HCT116 (cell line): ENCODE measurements at regions not wholly inside any gene's neighbourhood (a gene's known extent, or its start where the extent isn't known, plus 50 kb on each side); places are given as distances from the start of the nearest gene placed in this dataset.

Experiments
- ATAC-seq: fragments of 200-7000 bp; cut with Tn5 transposase; 2 replicates; pipeline ENCODE4 v1.9.1; 2020; ENCODE audit warnings: mild to moderate bottlenecking, moderate library complexity
- BruUV-seq: library from RNA; stranded (reverse); fragments of 400-500 nt; replicated peaks from 2 replicates; lab custom pipeline; 2021; lab: Mats Ljungman, UMichigan
- CTCF ChIA-PET: fragments of 300-600 bp; sonication (Branson Sonifier 250); formaldehyde crosslinking; loops from one replicate; lab custom pipeline; 2021; ENCODE audit warnings: antibody characterized with exemption; lab: Charles Lee
- POLR2A ChIA-PET: fragments of 300-600, 350-600 bp; sonication (Branson Sonifier 250); formaldehyde crosslinking; loops from one replicate; lab custom pipeline; 2021; ENCODE audit warnings: antibody characterized with exemption; lab: Charles Lee
- RAD21 ChIA-PET, 2 experiments: fragments of 300-600 bp; sonication (Branson Sonifier 250); formaldehyde crosslinking; loops; one replicate each; lab custom pipeline; 2023; ENCODE audit warnings: low total read pairs in 2 of 2; ENCODE audit not compliant: uncharacterized antibody in 2 of 2, unreplicated experiment in 2 of 2, low non-redundant PET in 1 of 2; lab: Charles Lee
- DNase-seq: peaks from one replicate; pipeline ENCODE4 v3.0.0-alpha.2; 2010; ENCODE audit warnings: low read depth, low spot score
- H2AFZ ChIP-seq: fragments of 200-600 bp; shearing (Covaris generic), sonication (generic); 2 replicates; pipeline ENCODE4 v1.6.1; 2017; ENCODE audit warnings: low read depth, mixed run types, mixed read lengths, antibody characterized with exemption, low read length; ENCODE audit not compliant: poor library complexity, severe bottlenecking
- H3K27ac ChIP-seq: 2 replicates; pipeline ENCODE4 v1.5.1; 2012; ENCODE audit warnings: low read depth, low read length
- H3K27me3 ChIP-seq: fragments of 200-600 bp; sonication (generic); 2 replicates; pipeline ENCODE4 v1.6.1; 2016; ENCODE audit warnings: mixed run types, low read length, mixed read lengths; ENCODE audit not compliant: insufficient read depth
- H3K36me3 ChIP-seq, 2 experiments: fragments of 200-500 bp in 1 of 2; fragments of 200-600 bp in 1 of 2; sonication (Bioruptor generic) in 1 of 2; sonication (generic) in 1 of 2; 2 replicates each; pipeline versions ENCODE4 v1.5.1 to v1.6.1; 2014 to 2016; ENCODE audit warnings: low read length in 2 of 2, inconsistent platforms in 1 of 2, mixed read lengths in 1 of 2, mixed run types in 1 of 2; ENCODE audit not compliant: insufficient read depth in 2 of 2, control insufficient read depth in 1 of 2
- H3K4me1 ChIP-seq, 2 experiments: fragments of 200-600 bp in 1 of 2; sonication (generic) in 1 of 2; 2 replicates each; pipeline versions ENCODE4 v1.5.1 to v1.6.1; 2012 to 2017; ENCODE audit warnings: low read length in 2 of 2, inconsistent platforms in 1 of 2, mild to moderate bottlenecking in 1 of 2, mixed read lengths in 1 of 2, mixed run types in 1 of 2, moderate library complexity in 1 of 2; ENCODE audit not compliant: insufficient read depth in 2 of 2, control insufficient read depth in 1 of 2
- H3K4me2 ChIP-seq: fragments of 200-600 bp; sonication (generic); 2 replicates; pipeline ENCODE4 v1.6.1; 2017; ENCODE audit warnings: mixed run types, low read length, mixed read lengths
- H3K4me3 ChIP-seq, 2 experiments: fragments of 200-600 bp in 1 of 2; sonication (generic) in 1 of 2; replicated peaks in 1 of 2; 2 replicates each; pipeline ENCODE4 v1.5.1; 2011 to 2016; ENCODE audit warnings: low read length in 2 of 2, control low read depth in 1 of 2, low read depth in 1 of 2, mild to moderate bottlenecking in 1 of 2, mixed read lengths in 1 of 2, mixed run types in 1 of 2
- H3K79me2 ChIP-seq: fragments of 200-600 bp; sonication (generic); 2 replicates; pipeline ENCODE4 v1.6.1; 2017; ENCODE audit warnings: mild to moderate bottlenecking, mixed run types, low read length, moderate library complexity, mixed read lengths; ENCODE audit not compliant: insufficient read depth
- H3K9ac ChIP-seq: fragments of 200-600 bp; sonication (generic); 2 replicates; pipeline ENCODE4 v1.6.1; 2016; ENCODE audit warnings: low read length, mixed read lengths
- H3K9me2 ChIP-seq: fragments of 200-600 bp; sonication (generic), shearing (Covaris generic); 2 replicates; pipeline ENCODE4 v1.6.1; 2017; ENCODE audit warnings: mixed run types, mild to moderate bottlenecking, moderate library complexity; ENCODE audit not compliant: insufficient read depth
- H3K9me3 ChIP-seq, 2 experiments: fragments of 200-500 bp in 1 of 2; fragments of 200-600 bp in 1 of 2; sonication (Bioruptor generic) in 1 of 2; sonication (generic) in 1 of 2; 2 replicates each; pipeline ENCODE4 v1.6.1; 2014 to 2017; ENCODE audit warnings: low read length in 2 of 2, mixed read lengths in 2 of 2, inconsistent platforms in 1 of 2, low read depth in 1 of 2, mild to moderate bottlenecking in 1 of 2, mixed run types in 1 of 2, moderate library complexity in 1 of 2; ENCODE audit not compliant: control insufficient read depth in 1 of 2, insufficient read depth in 1 of 2
- H4K20me1 ChIP-seq: fragments of 200-600 bp; sonication (generic), shearing (Covaris generic); 2 replicates; pipeline ENCODE4 v1.6.1; 2017; ENCODE audit warnings: mixed run types, mild to moderate bottlenecking, moderate library complexity; ENCODE audit not compliant: insufficient read depth
- ATF3 ChIP-seq: IDR thresholded peaks from 2 replicates; pipeline ENCODE4 v1.6.1; 2012
- CBX3 ChIP-seq: IDR thresholded peaks from 2 replicates; pipeline ENCODE4 v1.6.1; 2012; ENCODE audit warnings: low read depth
- CEBPB ChIP-seq: IDR thresholded peaks from 2 replicates; pipeline ENCODE4 v1.6.1; 2012; ENCODE audit warnings: low read depth
- CTCF ChIP-seq, 3 experiments: fragments of 200-600 bp in 1 of 3; sonication (generic) in 1 of 3; IDR thresholded peaks in 2 of 3; conservative IDR thresholded peaks in 1 of 3; 2 replicates each; pipeline ENCODE4 v1.5.1; 2012 to 2017; ENCODE audit warnings: low read depth in 2 of 3, low read length in 2 of 3, antibody characterized with exemption in 1 of 3, borderline replicate concordance in 1 of 3, control low read depth in 1 of 3, mild to moderate bottlenecking in 1 of 3, mixed read lengths in 1 of 3, mixed run types in 1 of 3, moderate library complexity in 1 of 3; ENCODE audit not compliant: insufficient read depth in 1 of 3
- EGR1 ChIP-seq: IDR thresholded peaks from 2 replicates; pipeline ENCODE4 v1.6.1; 2012; ENCODE audit warnings: low read depth
- EZH2 ChIP-seq: fragments of 200-600 bp; sonication (generic); IDR thresholded peaks from 2 replicates; pipeline ENCODE4 v1.6.1; 2017; ENCODE audit warnings: antibody characterized with exemption, mixed run types
- EZH2phosphoT487 ChIP-seq: fragments of 200-600 bp; IDR thresholded peaks from 2 replicates; pipeline ENCODE4 v1.6.1; 2018; ENCODE audit warnings: antibody characterized with exemption, borderline replicate concordance
- FOSL1 ChIP-seq: IDR thresholded peaks from 2 replicates; pipeline ENCODE4 v1.6.1; 2012; ENCODE audit warnings: low read depth
- JUND ChIP-seq: IDR thresholded peaks from 2 replicates; pipeline ENCODE4 v1.6.1; 2012
- MAX ChIP-seq: IDR thresholded peaks from 2 replicates; pipeline ENCODE4 v1.6.1; 2012
- SIN3A ChIP-seq: IDR thresholded peaks from 2 replicates; pipeline ENCODE4 v1.6.1; 2012; ENCODE audit warnings: low read depth
- SP1 ChIP-seq: IDR thresholded peaks from 2 replicates; pipeline ENCODE4 v1.6.1; 2012; ENCODE audit warnings: low read depth
- SRF ChIP-seq: IDR thresholded peaks from 2 replicates; pipeline ENCODE4 v1.6.1; 2012; ENCODE audit warnings: low read depth
- TCF7L2 ChIP-seq: IDR thresholded peaks from 2 replicates; pipeline ENCODE4 v1.7.0; 2011; ENCODE audit warnings: borderline replicate concordance, inconsistent platforms; ENCODE audit not compliant: insufficient read depth, insufficient read length; ENCODE audit errors: extremely low read depth
- YY1 ChIP-seq: IDR thresholded peaks from 2 replicates; pipeline ENCODE4 v1.6.1; 2011; ENCODE audit warnings: low read length, low read depth, moderate library complexity, mild to moderate bottlenecking; ENCODE audit not compliant: insufficient replicate concordance; ENCODE audit errors: extremely low read depth
- ZFX ChIP-seq: fragments of 450-650 bp; IDR thresholded peaks from 2 replicates; pipeline ENCODE4 v1.6.1; 2017
- ZNF274 ChIP-seq: fragments of 200-500 bp; sonication (Bioruptor generic); IDR thresholded peaks from 2 replicates; pipeline ENCODE4 v1.6.1; 2014; ENCODE audit warnings: mild to moderate bottlenecking, low read depth, low read length, inconsistent platforms
- intact Hi-C: fragments of 100-400 bp; cut with micrococcal nuclease; formaldehyde crosslinking; loops from 2 replicates; pipeline ENCODE4 v1.10.0; 2022

GRCh38 chr18:64288432-64288831, 139.5 kb upstream of the LINC00305 start:
- RAD21 ChIA-PET: no interaction called here
- H3K36me3 ChIP-seq: no peaks in the 10 kb centered on the region
- TF ChIP-seq EGR1 (no peak), CBX3 (no peak), JUND (no peak), ZFX (no peak), SP1 (no peak)
- no peak overlapping the region for H3K9ac ChIP-seq
- H3K4me1 ChIP-seq: no peaks in the 10 kb centered on the region
- no peak overlapping the region for H2AFZ ChIP-seq
- H3K27me3 ChIP-seq: no peaks in the 10 kb centered on the region
- DNase-seq: no peak
- POLR2A ChIA-PET: no interaction called here
- no peak overlapping the region for H3K27ac ChIP-seq
- peaks cover 2 to 9% of the 10 kb centered on the region in 2 experiments; a peak in 2 of 4 replicates for H3K9me3 ChIP-seq
- H3K9me2 ChIP-seq: no peaks in the 10 kb centered on the region
- no peak for ATAC-seq
- BruUV-seq: no TSS peak
- no peaks in the 10 kb centered on the region for H3K79me2 ChIP-seq
- H4K20me1 ChIP-seq: no peaks in the 10 kb centered on the region
- CTCF ChIA-PET: no interaction called here
- intact Hi-C loops: no loop called here
- H3K4me3 ChIP-seq: no peak overlapping the region
- H3K4me2 ChIP-seq: no peak overlapping the region

- ATAC-seq: no peak
- H3K4me2 ChIP-seq: no peak overlapping the region
- H3K9ac ChIP-seq: no peak overlapping the region
- ChIA-PET RAD21 (no interaction called here), POLR2A (no interaction called here), CTCF (no interaction called here)
- DNase-seq: no peak
- H4K20me1 ChIP-seq: no peaks in the 10 kb centered on the region
- no peaks in the 10 kb centered on the region for H3K27me3 ChIP-seq
- H3K79me2 ChIP-seq: no peaks in the 10 kb centered on the region
- no peak overlapping the region for H3K27ac ChIP-seq
- no TSS peak for BruUV-seq
- H3K4me1 ChIP-seq: no peaks in the 10 kb centered on the region
- H3K4me3 ChIP-seq: no peak overlapping the region
- no peaks in the 10 kb centered on the region for H3K36me3 ChIP-seq
- H3K9me3 ChIP-seq: peaks cover 5 to 7% of the 10 kb centered on the region in 2 experiments; a peak in 2 of 4 replicates
- intact Hi-C loops: no loop called here
- no peak overlapping the region for H2AFZ ChIP-seq
- no peaks in the 10 kb centered on the region for H3K9me2 ChIP-seq
- TF ChIP-seq MAX: no peak
- no peak for TF ChIP-seq CEBPB
- TF ChIP-seq TCF7L2: no peak
- no peak for TF ChIP-seq EGR1
- TF ChIP-seq ZFX: no peak
- TF ChIP-seq SP1: no peak
- no peak for TF ChIP-seq CBX3
- no peak for TF ChIP-seq CTCF (IDR thresholded peaks at IDR 0.05 in 2 of 3, conservative IDR thresholded peaks at IDR 0.05 in 1 of 3; ENCODE audit: borderline replicate concordance in 1 of 3, insufficient read depth in 1 of 3, low read depth in 2 of 3, low read length in 2 of 3)
- TF ChIP-seq JUND: no peak
- no peak for TF ChIP-seq SIN3A
- no peak for TF ChIP-seq EZH2phosphoT487
- no peak for TF ChIP-seq ATF3
- TF ChIP-seq YY1: no peak
- no peak for TF ChIP-seq SRF
- TF ChIP-seq ZNF274: no peak
- no peak for TF ChIP-seq FOSL1
- no peak for TF ChIP-seq EZH2
These were observed 139.0 kb upstream of the LINC00305 start for GRCh38 chr18:64287926-64288325.
